ENCODE measurements at regions not wholly inside any gene's neighbourhood (a gene's known extent, or its start where the extent isn't known, plus 50 kb on each side); places are given as distances from the start of the nearest gene placed in this dataset.

GRCh38 chr10:131032329-131033165 lies 279.0 kb downstream of the TCERG1L start:
- BruUV-seq (replicated peaks), result no TSS peak
- in situ Hi-C loops (cut with HindIII; ENCODE audit: low pct_unique_long_range_greater_than_20kb, low sequenced_read_pairs), result no loop called here
- Histone ChIP-seq H3K27me3 (ENCODE audit: control insufficient read depth, insufficient read depth, low read length) (peaks cover 23% of the 10 kb centered on the region), H3K36me3 (ENCODE audit: control insufficient read depth, insufficient read depth, low read length) (no peaks in the 10 kb centered on the region), H3K9me3 (ENCODE audit: control insufficient read depth, insufficient read depth, low read depth, low read length) (no peaks in the 10 kb centered on the region), H3K27ac (ENCODE audit: low read length) (no peak overlapping the region), H3K4me1 (ENCODE audit: control insufficient read depth, insufficient read depth, low read length) (no peaks in the 10 kb centered on the region; the same call in 1 of the 2 replicates), H3K4me3 (ENCODE audit: low read depth in 2 of 2, low read length in 2 of 2) (no peak overlapping the region)
- TF ChIP-seq POLR2AphosphoS5 (IDR thresholded peaks at IDR 0.05; ENCODE audit: low read depth, low read length) (no peak), SIN3A (IDR thresholded peaks at IDR 0.05; ENCODE audit: borderline replicate concordance, insufficient read depth, low read depth, low read length) (no peak), REST (IDR thresholded peaks at IDR 0.05; ENCODE audit: insufficient read depth in 1 of 2, low read depth in 2 of 2, low read length in 1 of 2) (no peak), TCF7L2 (IDR thresholded peaks at IDR 0.05; ENCODE audit: low read depth, low read length) (no peak)
- TF ChIP-seq, protein P1, sequence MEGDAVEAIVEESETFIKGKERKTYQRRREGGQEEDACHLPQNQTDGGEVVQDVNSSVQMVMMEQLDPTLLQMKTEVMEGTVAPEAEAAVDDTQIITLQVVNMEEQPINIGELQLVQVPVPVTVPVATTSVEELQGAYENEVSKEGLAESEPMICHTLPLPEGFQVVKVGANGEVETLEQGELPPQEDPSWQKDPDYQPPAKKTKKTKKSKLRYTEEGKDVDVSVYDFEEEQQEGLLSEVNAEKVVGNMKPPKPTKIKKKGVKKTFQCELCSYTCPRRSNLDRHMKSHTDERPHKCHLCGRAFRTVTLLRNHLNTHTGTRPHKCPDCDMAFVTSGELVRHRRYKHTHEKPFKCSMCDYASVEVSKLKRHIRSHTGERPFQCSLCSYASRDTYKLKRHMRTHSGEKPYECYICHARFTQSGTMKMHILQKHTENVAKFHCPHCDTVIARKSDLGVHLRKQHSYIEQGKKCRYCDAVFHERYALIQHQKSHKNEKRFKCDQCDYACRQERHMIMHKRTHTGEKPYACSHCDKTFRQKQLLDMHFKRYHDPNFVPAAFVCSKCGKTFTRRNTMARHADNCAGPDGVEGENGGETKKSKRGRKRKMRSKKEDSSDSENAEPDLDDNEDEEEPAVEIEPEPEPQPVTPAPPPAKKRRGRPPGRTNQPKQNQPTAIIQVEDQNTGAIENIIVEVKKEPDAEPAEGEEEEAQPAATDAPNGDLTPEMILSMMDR (IDR thresholded peaks at IDR 0.05), result no peak
- DNase-seq (ENCODE audit: low read depth, low spot score) (no peak), ATAC-seq (no peak)
- intact Hi-C loops (cut with micrococcal nuclease; ENCODE audit: unreplicated experiment), result no loop called here
- ChIA-PET CTCF (no interaction called here), POLR2A (no interaction called here)

GRCh38 chr10:131033166-131034085 lies 278.1 kb downstream of the TCERG1L start:
- in situ Hi-C loops (cut with HindIII; ENCODE audit: low pct_unique_long_range_greater_than_20kb, low sequenced_read_pairs) (no loop called here), intact Hi-C loops (cut with micrococcal nuclease; ENCODE audit: unreplicated experiment) (no loop called here)
- no peaks in the 10 kb centered on the region for H3K36me3 ChIP-seq (ENCODE audit: control insufficient read depth, insufficient read depth, low read length)
- no peak overlapping the region for H3K27ac ChIP-seq (ENCODE audit: low read length)
- ChIA-PET CTCF (interaction anchor here (0.6 kb wide), 1 partner anchor 961 kb away, joined by 3 read pairs; no protein-coding TSS in a partner anchor), POLR2A (no interaction called here)
- no peak for DNase-seq (ENCODE audit: low read depth, low spot score)
- BruUV-seq (replicated peaks), result no TSS peak
- ATAC-seq, result no peak
- H3K27me3 ChIP-seq (ENCODE audit: control insufficient read depth, insufficient read depth, low read length), result peaks cover 23% of the 10 kb centered on the region
- TF ChIP-seq SIN3A (IDR thresholded peaks at IDR 0.05; ENCODE audit: borderline replicate concordance, insufficient read depth, low read depth, low read length), result no peak
- no peak for TF ChIP-seq REST (IDR thresholded peaks at IDR 0.05; ENCODE audit: insufficient read depth in 1 of 2, low read depth in 2 of 2, low read length in 1 of 2)
- TF ChIP-seq POLR2AphosphoS5 (IDR thresholded peaks at IDR 0.05; ENCODE audit: low read depth, low read length), result no peak
- no peak for TF ChIP-seq TCF7L2 (IDR thresholded peaks at IDR 0.05; ENCODE audit: low read depth, low read length)
- TF ChIP-seq, protein P1 (IDR thresholded peaks at IDR 0.05), result no peak
- H3K9me3 ChIP-seq (ENCODE audit: control insufficient read depth, insufficient read depth, low read depth, low read length), result no peaks in the 10 kb centered on the region
- no peak overlapping the region for H3K4me3 ChIP-seq (ENCODE audit: low read depth in 2 of 2, low read length in 2 of 2)
- no peaks in the 10 kb centered on the region; the same call in 1 of the 2 replicates for H3K4me1 ChIP-seq (ENCODE audit: control insufficient read depth, insufficient read depth, low read length)
